GM12865 (cell line): ENCODE measurements at regions not wholly inside any gene's neighbourhood (a gene's known extent, or its start where the extent isn't known, plus 50 kb on each side); places are given as distances from the start of the nearest gene placed in this dataset.
"Not testable (repeated sequence)": the region's sequence is repeated elsewhere in the genome, so short reads cannot be mapped to it uniquely, and the experiment has no call there.

ENCODE experiments used
- DNase-seq: peaks from one replicate; pipeline ENCODE4 v3.0.0; 2010; ENCODE audit warnings: low read depth
- H3K4me3 ChIP-seq: 2 replicates; pipeline ENCODE4 v1.5.1; 2011; ENCODE audit warnings: mild to moderate bottlenecking, low read depth, low read length, control low read depth
- CTCF ChIP-seq: IDR thresholded peaks from 2 replicates; pipeline ENCODE4 v1.5.1; 2011; ENCODE audit warnings: low read length, control low read depth, low read depth, inconsistent platforms; ENCODE audit not compliant: insufficient read depth; ENCODE audit errors: missing control alignments

GRCh38 chr16:52743707-52744106 is 196.8 kb upstream of the TOX3 start:
- H3K4me3 ChIP-seq = no peak overlapping the region
- DNase-seq = no peak

GRCh38 chr16:52742608-52743170 is 195.7 kb upstream of the TOX3 start:
- H3K4me3 ChIP-seq = no peak overlapping the region
- TF ChIP-seq CTCF = no peak
- no peak for DNase-seq

More at GRCh38 chr16:52743707-52744106, 196.8 kb upstream of the TOX3 start:
- no peak for TF ChIP-seq CTCF

- TF ChIP-seq CTCF = no peak
- no peak for DNase-seq
- no peak overlapping the region for H3K4me3 ChIP-seq
Observed at GRCh38 chr16:52742052-52742451, 195.1 kb upstream of the TOX3 start.

- TF ChIP-seq CTCF = no peak
- H3K4me3 ChIP-seq = no peak overlapping the region
- DNase-seq = no peak
Observed at GRCh38 chr16:52741351-52741750, 194.4 kb upstream of the TOX3 start.

GRCh38 chr16:52740766-52741165 is 193.8 kb upstream of the TOX3 start:
- no peak for DNase-seq
- no peak for TF ChIP-seq CTCF
- H3K4me3 ChIP-seq = no peak overlapping the region

GRCh38 chr16:52740333-52740732 is 193.4 kb upstream of the TOX3 start:
- TF ChIP-seq CTCF = no peak
- H3K4me3 ChIP-seq = no peak overlapping the region
- no peak for DNase-seq

- not testable (repeated sequence) for H3K4me3 ChIP-seq
Observed at GRCh38 chr16:52738992-52739391, 192.0 kb upstream of the TOX3 start.

More at GRCh38 chr16:52738992-52739391, 192.0 kb upstream of the TOX3 start:
- not testable (repeated sequence) for DNase-seq
